SW 1271 (cell line): ENCODE measurements at regions not wholly inside any gene's neighbourhood (a gene's known extent, or its start where the extent isn't known, plus 50 kb on each side); places are given as distances from the start of the nearest gene placed in this dataset.
"Not testable (repeated sequence)": the region's sequence is repeated elsewhere in the genome, so short reads cannot be mapped to it uniquely, and the experiment has no call there.

Experiments
- DNase-seq, 2 experiments: peaks; one replicate each; lab custom pipeline; 2025; lab: John Stamatoyannopoulos, UW

GRCh38 chr12:126447346-126447745 is 1382.1 kb downstream of the AACS start:
- no peak for DNase-seq

GRCh38 chr12:126451809-126452208 is 1386.6 kb downstream of the AACS start:
- DNase-seq: no peak

DNA sequence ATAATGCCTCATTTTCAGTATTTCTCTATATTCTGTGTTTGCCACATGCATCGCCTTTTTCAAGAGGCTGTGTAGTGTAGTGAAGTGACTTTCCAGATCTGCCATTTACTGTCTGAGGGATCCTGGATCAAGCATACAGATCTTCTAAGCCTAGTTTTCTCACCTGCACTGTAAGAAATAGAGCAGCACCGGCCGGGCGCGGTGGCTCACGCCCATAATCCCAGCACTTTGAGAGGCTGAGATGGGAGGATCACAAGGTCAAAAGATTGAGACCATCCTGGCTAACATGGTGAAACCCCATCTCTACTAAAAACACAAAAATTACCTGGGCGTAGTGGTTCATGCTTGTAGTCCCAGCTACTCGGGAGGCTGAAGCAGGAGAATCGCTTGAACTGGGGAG is 1387.5 kb downstream of the AACS start:
- not testable (repeated sequence) for DNase-seq

DNA sequence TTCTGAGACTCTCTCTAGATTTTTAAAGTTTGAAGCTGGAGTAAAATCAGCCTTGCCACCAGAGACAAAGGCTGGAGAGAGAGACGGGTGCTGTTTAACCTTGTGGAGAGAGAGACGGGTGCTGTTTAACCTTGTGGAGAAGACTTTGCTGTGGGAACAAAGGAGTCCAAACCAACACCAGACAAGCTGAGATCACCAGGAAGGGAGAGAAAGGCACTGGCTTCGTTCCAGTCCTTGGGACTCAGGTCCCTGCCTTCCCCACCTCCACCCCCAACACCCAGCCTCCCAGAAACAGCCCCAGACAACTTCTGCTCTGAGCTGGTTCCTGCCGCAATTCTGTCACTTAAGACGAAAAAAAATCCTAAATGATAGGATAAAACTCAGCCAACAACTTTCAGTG is 1389.3 kb downstream of the AACS start:
- DNase-seq: no peak

DNA sequence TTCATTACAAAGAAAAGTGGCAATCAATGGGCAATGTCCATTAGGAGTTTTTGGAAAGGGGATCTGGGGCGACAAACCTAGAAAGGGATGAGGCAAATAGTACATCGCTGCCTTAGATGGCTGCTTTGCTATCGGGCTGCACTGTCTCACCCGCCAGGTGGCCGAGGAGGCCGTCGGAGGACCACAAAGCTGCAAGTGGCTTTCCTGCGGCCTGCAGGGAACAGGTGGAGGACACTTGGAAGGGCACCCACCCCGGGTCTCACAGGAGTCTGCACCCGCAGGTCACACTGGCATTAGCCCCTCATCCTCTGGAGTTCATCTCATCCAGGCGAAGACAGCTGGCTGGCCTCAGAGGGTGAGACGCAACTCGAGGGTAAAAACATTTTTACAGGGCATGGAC is 1392.5 kb downstream of the AACS start:
- no peak for DNase-seq

- no peak for DNase-seq
These were observed 1398.9 kb downstream of the AACS start for GRCh38 chr12:126464153-126464552.

DNA sequence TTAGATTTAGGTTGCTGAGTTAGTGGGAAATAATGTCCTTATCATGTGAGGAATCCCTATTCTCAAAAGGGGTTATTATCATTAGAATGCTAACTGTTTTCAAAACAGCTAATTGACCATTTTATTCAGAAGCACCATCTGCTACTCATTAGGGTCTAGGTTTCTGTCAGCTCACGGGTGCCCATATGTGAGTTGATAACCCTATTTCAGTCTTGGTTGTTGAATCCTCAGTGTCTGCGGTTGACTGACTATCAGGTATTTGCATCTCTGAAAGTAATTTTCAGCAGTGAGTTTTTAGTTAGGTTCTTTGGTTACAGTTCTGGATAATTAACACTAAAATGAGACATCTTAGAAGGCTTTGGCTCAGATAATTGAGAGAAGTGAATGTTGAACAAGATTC is 1404.0 kb downstream of the AACS start:
- DNase-seq: no peak

GRCh38 chr12:126474703-126475102 is 1409.5 kb downstream of the AACS start:
- DNase-seq: no peak

GRCh38 chr12:126480451-126480850 is 1415.2 kb downstream of the AACS start:
- no peak for DNase-seq

DNA sequence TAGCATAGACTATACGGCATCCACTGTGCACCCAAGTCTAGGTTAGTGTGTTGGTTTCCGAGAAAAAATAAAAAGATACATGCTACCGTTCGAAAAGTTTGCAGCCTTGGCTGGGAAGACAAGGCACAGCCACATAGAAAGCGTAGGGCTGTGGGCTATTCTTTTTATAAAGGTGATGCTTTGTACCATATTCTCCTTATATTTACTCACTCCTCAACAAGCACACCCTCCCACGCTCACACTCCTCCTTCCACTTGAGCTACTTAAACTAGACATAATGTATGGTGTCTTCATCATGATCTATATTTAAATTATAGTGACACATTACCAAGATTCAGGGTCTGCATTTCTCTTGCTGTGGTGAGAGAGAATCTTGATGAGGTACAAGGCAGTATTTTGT is 1416.5 kb downstream of the AACS start:
- no peak for DNase-seq

- DNase-seq: no peak
These were observed 1417.1 kb downstream of the AACS start for GRCh38 chr12:126482238-126482889.

- DNase-seq: no peak
These were observed 1418.2 kb downstream of the AACS start for GRCh38 chr12:126483145-126484068.

DNA sequence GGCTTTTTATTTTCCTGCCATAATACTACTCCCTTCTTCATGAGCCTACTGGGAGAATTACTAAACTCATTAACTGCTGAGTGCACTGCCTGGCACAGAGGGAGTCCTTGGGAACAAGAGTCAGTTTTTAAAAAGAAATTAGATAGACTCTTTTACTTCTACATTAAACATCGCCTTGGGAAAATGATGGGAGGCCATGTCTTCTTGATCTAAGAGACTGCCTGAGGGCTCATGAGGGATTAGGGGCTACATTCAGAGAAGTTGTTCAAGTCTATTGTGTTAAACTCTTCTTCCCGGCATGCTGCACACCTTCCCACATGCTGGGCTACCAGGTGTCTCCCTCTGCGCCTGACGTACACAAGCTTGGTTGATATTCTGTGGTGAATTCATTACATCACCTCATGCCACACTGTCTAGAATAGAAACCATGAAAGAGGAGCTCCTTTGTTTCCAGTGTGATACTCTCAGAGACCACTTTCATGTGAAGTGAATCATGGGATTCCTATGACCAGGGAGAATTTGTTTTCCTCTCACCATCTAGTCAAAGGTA is 1422.3 kb downstream of the AACS start:
- no peak for DNase-seq

DNA sequence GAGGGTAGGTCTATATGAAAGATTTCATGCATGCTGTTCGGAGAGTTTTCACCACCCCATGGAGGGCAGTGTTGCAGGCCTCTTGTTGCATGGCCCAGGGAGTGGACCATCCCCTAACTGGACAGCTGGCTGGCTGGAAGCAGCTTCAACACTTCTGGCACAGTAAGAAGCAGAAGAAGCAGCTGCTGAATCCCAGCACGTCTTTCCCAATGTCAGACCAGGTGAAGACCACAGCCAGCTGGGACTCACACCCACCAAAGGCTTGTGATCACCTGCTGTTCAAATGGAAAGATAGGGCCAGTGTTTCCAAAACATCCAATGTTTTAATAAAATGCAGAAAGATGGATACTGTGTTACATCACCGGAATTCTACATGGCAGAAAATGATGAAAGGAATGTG is 1423.6 kb downstream of the AACS start:
- no peak for DNase-seq

GRCh38 chr12:126492181-126492580 is 1426.9 kb downstream of the AACS start:
- no peak for DNase-seq

DNA sequence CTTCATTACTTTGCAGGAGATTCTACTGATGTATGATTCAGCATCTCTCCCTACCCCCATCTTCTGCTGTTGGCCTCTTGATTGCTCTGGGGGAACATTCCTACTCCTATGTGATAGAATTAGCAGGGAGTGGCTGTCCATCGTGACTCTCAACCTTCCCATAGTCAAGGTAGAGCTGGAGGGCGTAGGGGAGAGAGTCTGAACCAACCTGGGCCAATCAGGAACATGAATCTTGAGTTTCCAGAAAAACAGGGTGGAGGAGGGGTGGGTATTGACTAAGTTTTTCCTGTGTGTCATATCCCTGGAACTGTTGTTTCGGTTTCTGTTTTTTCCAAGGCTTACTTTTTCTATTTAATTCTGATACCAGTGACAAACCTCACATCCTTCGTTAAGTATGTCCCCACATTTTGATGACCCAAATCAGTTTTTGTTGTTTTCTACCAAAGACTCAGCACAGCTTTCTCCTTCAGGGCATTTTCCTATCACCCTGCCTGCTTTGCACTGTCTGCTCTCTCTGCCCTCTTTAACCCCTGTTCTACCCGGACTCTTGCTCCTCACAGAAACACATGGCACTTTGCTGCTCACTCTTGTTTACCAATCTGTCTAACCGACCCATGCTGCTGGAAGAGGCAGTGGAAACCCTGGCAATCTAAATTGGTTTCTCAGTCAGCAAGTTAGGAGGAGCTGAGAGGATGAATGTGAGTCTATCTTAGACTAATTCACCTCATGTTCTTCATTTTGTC is 1428.3 kb downstream of the AACS start:
- DNase-seq: no peak

DNA sequence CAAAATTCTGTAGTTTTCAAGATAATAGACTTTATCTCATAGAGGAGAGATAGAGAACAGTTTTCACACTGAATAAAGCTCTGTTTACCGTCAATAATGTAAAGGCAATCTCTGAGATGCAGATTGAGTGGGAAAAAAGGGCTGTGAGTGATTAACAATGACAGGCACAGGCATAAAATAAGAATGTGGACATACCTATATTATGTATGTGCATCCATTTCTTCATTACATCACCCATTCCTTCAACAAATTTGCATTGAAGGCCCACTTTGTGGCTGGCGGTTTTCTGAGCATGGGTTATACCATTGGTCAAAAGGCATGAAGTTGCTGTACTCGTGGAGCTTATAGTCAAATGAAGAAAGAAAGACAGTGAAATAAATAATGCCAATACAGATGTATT is 1431.0 kb downstream of the AACS start:
- no peak for DNase-seq

DNA sequence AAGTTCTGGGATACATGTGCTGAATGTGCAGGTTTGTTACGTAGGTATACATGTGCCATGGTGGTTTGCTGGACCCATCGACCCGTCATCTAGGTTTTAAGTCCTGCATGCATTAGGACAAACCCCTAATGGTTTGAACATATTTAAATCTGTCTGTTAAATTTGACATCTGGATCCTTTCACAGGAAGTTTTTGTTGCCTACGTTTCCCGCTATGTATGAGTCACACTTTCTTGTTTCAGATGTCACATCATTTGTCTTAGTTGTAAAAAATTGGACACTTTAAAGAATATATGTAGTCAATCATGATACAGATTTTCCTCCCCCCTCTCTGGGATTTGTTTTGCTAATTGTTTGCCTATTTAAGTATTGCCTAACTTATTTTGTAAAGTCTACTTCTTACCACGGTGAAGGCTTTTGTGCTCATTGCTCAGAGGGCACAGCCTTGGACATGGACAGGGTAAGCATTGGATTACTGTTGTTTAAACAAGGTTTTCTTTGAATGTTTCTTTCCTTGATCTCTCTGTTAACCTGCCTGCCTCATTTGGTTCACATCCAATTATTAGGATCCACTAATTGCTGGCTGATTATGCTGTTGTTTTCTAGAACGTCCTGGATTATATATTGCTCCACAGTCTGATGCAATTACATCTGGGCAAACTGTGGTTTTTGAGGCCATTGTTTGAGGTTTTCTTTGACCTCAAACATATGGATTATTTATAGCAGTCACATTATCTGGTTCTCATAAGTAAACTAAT is 1441.4 kb downstream of the AACS start:
- no peak for DNase-seq

GRCh38 chr12:126507231-126507630 is 1442.0 kb downstream of the AACS start:
- DNase-seq: no peak

- DNase-seq: no peak
These were observed 1444.3 kb downstream of the AACS start for GRCh38 chr12:126509572-126509971.

DNA sequence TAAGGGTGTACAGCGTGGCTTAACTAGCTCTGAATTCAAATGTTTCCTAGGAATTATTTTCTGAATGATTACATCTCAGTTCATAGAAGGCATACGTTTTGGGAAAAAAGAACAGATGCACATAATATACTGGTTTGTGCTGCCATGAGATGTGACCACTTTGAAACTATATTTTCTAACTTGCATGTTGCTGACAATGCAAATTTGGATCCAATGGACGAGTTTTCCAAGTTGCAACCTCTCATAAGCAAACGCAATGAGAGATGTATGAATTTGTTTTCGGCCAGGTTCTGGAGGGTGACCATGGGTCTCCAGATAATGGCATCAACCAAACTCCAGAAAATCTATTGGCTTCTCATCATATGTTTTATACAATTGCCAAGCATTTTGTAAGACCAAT is 1445.4 kb downstream of the AACS start:
- DNase-seq: no peak
